ENCODE measurements at regions not wholly inside any gene's neighbourhood (a gene's known extent, or its start where the extent isn't known, plus 50 kb on each side); places are given as distances from the start of the nearest gene placed in this dataset.

DNA sequence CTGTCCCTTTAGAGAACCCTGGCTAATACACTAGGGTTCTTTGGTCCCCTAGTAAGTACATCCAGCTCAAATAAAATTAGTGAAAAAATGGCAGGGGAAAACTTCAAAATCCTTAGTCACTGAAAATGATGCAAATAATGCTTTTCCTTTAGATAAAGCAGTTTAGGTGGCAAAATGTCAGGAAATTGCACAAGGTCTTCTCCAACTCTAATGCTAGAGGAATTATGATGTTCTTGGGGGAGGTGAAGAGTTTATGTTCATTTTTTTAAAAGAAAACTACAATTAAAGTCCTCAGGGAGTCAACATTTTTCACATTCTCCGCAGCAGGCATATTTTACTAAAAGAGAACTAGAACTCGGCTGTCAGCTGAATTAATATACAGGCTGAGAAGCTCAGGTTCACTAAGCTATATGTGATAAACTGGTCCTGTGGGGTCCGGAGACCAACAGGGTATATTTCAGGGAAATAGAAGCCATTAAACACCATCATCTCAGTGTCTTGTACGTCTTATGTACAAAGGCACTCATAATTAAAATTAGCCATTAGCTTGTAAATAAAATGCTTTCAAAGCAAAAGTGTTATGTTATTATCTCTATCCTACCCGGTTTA, 1164.7 kb upstream of the AUTS2 start:
- TF ChIP-seq, protein P1, sequence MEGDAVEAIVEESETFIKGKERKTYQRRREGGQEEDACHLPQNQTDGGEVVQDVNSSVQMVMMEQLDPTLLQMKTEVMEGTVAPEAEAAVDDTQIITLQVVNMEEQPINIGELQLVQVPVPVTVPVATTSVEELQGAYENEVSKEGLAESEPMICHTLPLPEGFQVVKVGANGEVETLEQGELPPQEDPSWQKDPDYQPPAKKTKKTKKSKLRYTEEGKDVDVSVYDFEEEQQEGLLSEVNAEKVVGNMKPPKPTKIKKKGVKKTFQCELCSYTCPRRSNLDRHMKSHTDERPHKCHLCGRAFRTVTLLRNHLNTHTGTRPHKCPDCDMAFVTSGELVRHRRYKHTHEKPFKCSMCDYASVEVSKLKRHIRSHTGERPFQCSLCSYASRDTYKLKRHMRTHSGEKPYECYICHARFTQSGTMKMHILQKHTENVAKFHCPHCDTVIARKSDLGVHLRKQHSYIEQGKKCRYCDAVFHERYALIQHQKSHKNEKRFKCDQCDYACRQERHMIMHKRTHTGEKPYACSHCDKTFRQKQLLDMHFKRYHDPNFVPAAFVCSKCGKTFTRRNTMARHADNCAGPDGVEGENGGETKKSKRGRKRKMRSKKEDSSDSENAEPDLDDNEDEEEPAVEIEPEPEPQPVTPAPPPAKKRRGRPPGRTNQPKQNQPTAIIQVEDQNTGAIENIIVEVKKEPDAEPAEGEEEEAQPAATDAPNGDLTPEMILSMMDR (conservative IDR thresholded peaks at IDR 0.05), result no peak
- no peak for TF ChIP-seq ZFX (IDR thresholded peaks at IDR 0.05)
- H3K27ac ChIP-seq, result no peak overlapping the region

DNA sequence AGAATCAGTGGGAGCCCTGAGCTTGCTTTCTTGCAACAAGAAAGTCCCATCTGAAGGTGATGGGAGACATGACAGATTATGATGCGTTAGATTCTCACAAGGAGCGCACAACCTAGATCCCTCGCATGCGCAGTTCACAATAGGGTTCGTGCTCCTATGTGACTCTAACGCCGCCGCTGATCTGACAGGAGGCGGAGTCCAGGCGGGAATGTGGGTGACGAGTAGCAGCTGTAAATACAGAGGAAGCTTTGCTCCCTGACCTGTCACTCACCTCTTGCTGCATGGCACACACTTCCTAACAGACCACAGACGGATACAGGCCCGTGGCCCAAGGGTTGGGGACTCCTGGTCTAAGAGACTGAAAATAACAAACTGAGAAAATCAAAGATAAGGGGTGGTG, 1163.4 kb upstream of the AUTS2 start:
- H3K27ac ChIP-seq, result no peak overlapping the region
- no peak for TF ChIP-seq ZFX (IDR thresholded peaks at IDR 0.05)
- TF ChIP-seq, protein P1 (conservative IDR thresholded peaks at IDR 0.05), result no peak

DNA sequence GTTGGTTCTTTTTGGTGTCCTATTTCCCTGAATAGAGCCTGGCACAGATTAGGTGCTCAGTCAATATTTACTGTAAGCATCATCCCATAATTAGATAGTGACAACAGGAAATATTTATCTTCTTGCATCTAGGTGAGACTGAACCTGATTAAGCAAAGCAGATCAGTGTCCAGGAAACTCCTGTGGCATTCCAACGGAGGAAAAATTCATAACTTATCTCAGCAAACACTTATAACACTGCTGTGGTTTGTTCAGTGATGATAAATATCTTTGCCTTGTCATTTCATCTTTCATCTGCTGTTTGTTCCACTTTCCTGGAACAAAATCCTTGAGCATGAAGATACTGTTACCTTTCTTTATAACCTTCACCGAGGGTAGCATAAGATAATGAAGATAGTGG, 1160.3 kb upstream of the AUTS2 start:
- TF ChIP-seq, protein P1 (conservative IDR thresholded peaks at IDR 0.05), result no peak
- TF ChIP-seq ZFX (IDR thresholded peaks at IDR 0.05), result no peak
- H3K27ac ChIP-seq, result no peak overlapping the region

DNA sequence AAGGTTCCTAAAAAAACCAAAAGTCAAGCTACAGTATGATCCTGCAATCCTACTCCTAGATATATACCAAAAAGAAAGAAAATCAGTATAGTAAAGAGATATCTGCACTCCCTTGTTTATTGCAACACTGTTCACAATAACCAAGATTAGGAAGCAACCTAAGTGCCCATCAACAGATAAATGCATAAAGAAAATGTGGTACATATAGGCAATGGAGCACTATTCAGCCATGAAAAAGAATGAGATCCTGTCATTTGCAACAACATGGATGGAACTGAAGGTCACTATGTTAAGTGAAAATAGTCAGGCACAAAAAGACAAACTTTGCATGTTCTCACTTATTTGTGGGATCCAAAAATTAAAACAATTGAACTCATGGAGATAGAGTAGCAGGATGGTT, 1159.5 kb upstream of the AUTS2 start:
- H3K27ac ChIP-seq, result no peak overlapping the region
- TF ChIP-seq, protein P1 (conservative IDR thresholded peaks at IDR 0.05), result no peak
- no peak for TF ChIP-seq ZFX (IDR thresholded peaks at IDR 0.05)

DNA sequence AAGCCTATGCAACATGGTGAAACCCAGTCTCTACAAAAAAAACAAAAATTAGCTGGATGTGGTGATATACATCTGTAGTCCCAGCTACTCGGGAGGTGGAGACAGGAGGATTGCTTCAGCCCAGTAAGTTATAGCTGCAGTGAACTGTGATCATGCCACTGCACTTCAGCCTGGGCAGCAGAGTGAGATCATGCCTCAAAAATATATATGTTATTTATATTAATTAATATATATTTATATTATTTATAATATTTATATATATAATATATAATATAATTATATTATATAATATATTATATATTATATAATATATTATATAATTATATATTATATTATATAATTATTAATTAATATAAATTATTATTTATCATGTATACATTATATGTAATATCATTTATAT, 1158.4 kb upstream of the AUTS2 start:
- H3K27ac ChIP-seq, result no peak overlapping the region
- TF ChIP-seq, protein P1 (conservative IDR thresholded peaks at IDR 0.05), result no peak
- no peak for TF ChIP-seq ZFX (IDR thresholded peaks at IDR 0.05)

DNA sequence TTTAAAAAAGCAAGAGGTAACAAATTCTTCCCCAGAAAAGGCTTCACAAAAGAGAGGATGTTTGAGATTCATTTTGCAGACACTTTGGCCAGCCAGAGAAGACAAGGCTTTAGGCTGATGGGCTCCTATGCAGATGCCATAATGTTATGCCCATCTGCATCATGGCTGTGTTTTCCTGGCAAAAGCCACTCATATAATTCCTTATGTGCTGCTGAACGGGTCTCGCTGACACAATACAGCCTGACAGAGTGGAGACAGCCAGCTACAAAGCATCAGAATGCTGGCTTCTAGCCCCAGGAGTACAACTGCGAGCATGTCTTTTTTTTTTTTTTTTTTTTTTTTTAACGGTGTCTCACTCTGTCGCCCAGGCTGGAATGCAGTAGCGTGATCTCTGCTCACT, 1157.4 kb upstream of the AUTS2 start:
- H3K27ac ChIP-seq, result no peak overlapping the region
- TF ChIP-seq, protein P1 (conservative IDR thresholded peaks at IDR 0.05), result no peak
- no peak for TF ChIP-seq ZFX (IDR thresholded peaks at IDR 0.05)

DNA sequence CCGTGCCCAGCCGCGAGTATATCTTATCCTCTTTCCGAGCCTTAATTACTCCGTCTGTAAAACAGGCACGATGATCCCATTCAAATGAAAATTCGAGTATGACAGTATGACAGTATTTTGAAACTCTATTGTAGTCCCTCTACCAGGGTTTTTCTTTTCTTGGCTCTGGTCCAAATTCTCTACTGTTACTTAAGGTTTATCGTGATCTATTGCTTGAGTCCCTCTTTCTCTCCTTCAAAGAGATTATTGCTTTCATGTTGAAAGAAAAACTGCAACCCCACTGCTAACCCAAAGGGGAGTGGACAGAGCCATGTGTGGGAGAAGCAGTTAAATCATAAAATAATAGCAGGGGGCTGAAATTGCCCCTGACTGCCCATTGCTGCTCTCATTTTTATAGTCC, 1156.6 kb upstream of the AUTS2 start:
- no peak overlapping the region for H3K27ac ChIP-seq
- no peak for TF ChIP-seq ZFX (IDR thresholded peaks at IDR 0.05)
- TF ChIP-seq, protein P1 (conservative IDR thresholded peaks at IDR 0.05), result no peak

Data from C4-2B (cell line).